ENCODE measurements at regions not wholly inside any gene's neighbourhood (a gene's known extent, or its start where the extent isn't known, plus 50 kb on each side); places are given as distances from the start of the nearest gene placed in this dataset.

GRCh38 chr7:35900651-35901050, 99.8 kb downstream of the SEPTIN7 start:
- TF ChIP-seq CTCF (IDR thresholded peaks at IDR 0.05; ENCODE audit: low read depth, low read length) (no peak), EZH2phosphoT487 (IDR thresholded peaks at IDR 0.05; ENCODE audit: low read depth) (no peak)
